ENCODE measurements at regions not wholly inside any gene's neighbourhood (a gene's known extent, or its start where the extent isn't known, plus 50 kb on each side); places are given as distances from the start of the nearest gene placed in this dataset.

- Histone ChIP-seq H2AFZ (ENCODE audit: low read length) (no peak overlapping the region), H3K27me3 (ENCODE audit: control insufficient read depth, insufficient read depth, low read length) (no peaks in the 10 kb centered on the region), H3K79me2 (ENCODE audit: control insufficient read depth, insufficient read depth, low read length) (no peaks in the 10 kb centered on the region), H3K4me2 (ENCODE audit: extremely low read depth, insufficient read depth, low read length) (no peak overlapping the region), H3K9ac (ENCODE audit: insufficient read depth, low read length) (no peak overlapping the region), H3K27ac (ENCODE audit: insufficient read depth, low read length) (no peak overlapping the region), H3K4me3 (replicated peaks in 1 of 4; ENCODE audit: control extremely low read depth in 1 of 4, insufficient read depth in 1 of 4, low read depth in 3 of 4, low read length in 4 of 4) (no peak overlapping the region), H3K4me1 (ENCODE audit: control insufficient read depth, extremely low read depth, insufficient read depth, low read length) (no peaks in the 10 kb centered on the region), H3K9me3 (ENCODE audit: control insufficient read depth, insufficient read depth, low read depth, low read length) (no peaks in the 10 kb centered on the region), H3K36me3 (ENCODE audit: control insufficient read depth, insufficient read depth, low read length) (no peaks in the 10 kb centered on the region), H4K20me1 (ENCODE audit: control insufficient read depth, extremely low read depth, insufficient read depth, low read length) (no peaks in the 10 kb centered on the region)
- DNase-seq (ENCODE audit: low read depth in 2 of 2), result no peak
- TF ChIP-seq CTCF (conservative IDR thresholded peaks at IDR 0.05 in 1 of 2, IDR thresholded peaks at IDR 0.05 in 1 of 2; ENCODE audit: low read depth in 1 of 2, low read length in 2 of 2) (no peak), EZH2 (IDR thresholded peaks at IDR 0.05; ENCODE audit: low read length, missing control alignments) (no peak)
Observed at GRCh38 chr11:134501406-134502152, 89.5 kb upstream of the B3GAT1 start.

GRCh38 chr11:134500621-134501020 lies 88.6 kb upstream of the B3GAT1 start:
- Histone ChIP-seq H3K4me3 (replicated peaks in 1 of 4; ENCODE audit: control extremely low read depth in 1 of 4, insufficient read depth in 1 of 4, low read depth in 3 of 4, low read length in 4 of 4) (no peak overlapping the region), H3K9ac (ENCODE audit: insufficient read depth, low read length) (no peak overlapping the region), H3K36me3 (ENCODE audit: control insufficient read depth, insufficient read depth, low read length) (no peaks in the 10 kb centered on the region), H3K4me1 (ENCODE audit: control insufficient read depth, extremely low read depth, insufficient read depth, low read length) (no peaks in the 10 kb centered on the region), H4K20me1 (ENCODE audit: control insufficient read depth, extremely low read depth, insufficient read depth, low read length) (no peaks in the 10 kb centered on the region), H3K4me2 (ENCODE audit: extremely low read depth, insufficient read depth, low read length) (no peak overlapping the region), H3K27me3 (ENCODE audit: control insufficient read depth, insufficient read depth, low read length) (no peaks in the 10 kb centered on the region), H3K9me3 (ENCODE audit: control insufficient read depth, insufficient read depth, low read depth, low read length) (no peaks in the 10 kb centered on the region), H3K79me2 (ENCODE audit: control insufficient read depth, insufficient read depth, low read length) (no peaks in the 10 kb centered on the region), H2AFZ (ENCODE audit: low read length) (no peak overlapping the region), H3K27ac (ENCODE audit: insufficient read depth, low read length) (no peak overlapping the region)
- TF ChIP-seq CTCF (conservative IDR thresholded peaks at IDR 0.05 in 1 of 2, IDR thresholded peaks at IDR 0.05 in 1 of 2; ENCODE audit: low read depth in 1 of 2, low read length in 2 of 2) (no peak), EZH2 (IDR thresholded peaks at IDR 0.05; ENCODE audit: low read length, missing control alignments) (no peak)
- no peak for DNase-seq (ENCODE audit: low read depth in 2 of 2)

DNA sequence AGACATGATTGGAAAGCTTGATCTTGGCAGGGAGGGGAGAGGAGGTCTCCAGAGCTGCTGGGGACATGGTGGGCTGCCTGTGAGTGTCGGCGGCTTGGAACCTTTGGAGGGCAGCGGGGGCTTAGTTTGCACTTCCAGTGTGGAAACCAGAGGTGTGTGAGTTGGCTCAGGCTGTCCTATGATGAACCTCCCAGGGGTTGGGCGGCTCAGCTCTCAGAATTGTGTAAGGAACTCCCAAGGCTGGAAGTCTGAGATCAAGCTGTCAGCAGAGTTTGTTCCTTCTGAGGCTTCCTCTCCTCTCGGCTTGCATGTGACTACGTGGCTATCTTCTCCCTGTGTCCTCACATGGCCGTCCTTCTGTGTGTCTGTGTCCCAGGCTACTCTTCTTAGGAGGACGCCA lies 87.9 kb upstream of the B3GAT1 start:
- Histone ChIP-seq H3K9me3 (ENCODE audit: control insufficient read depth, insufficient read depth, low read depth, low read length) (no peaks in the 10 kb centered on the region), H3K27me3 (ENCODE audit: control insufficient read depth, insufficient read depth, low read length) (no peaks in the 10 kb centered on the region), H3K4me2 (ENCODE audit: extremely low read depth, insufficient read depth, low read length) (no peak overlapping the region), H3K9ac (ENCODE audit: insufficient read depth, low read length) (no peak overlapping the region), H2AFZ (ENCODE audit: low read length) (no peak overlapping the region), H3K4me3 (replicated peaks in 1 of 4; ENCODE audit: control extremely low read depth in 1 of 4, insufficient read depth in 1 of 4, low read depth in 3 of 4, low read length in 4 of 4) (no peak overlapping the region), H3K79me2 (ENCODE audit: control insufficient read depth, insufficient read depth, low read length) (no peaks in the 10 kb centered on the region), H3K4me1 (ENCODE audit: control insufficient read depth, extremely low read depth, insufficient read depth, low read length) (no peaks in the 10 kb centered on the region), H3K27ac (ENCODE audit: insufficient read depth, low read length) (no peak overlapping the region), H4K20me1 (ENCODE audit: control insufficient read depth, extremely low read depth, insufficient read depth, low read length) (no peaks in the 10 kb centered on the region), H3K36me3 (ENCODE audit: control insufficient read depth, insufficient read depth, low read length) (no peaks in the 10 kb centered on the region)
- DNase-seq (ENCODE audit: low read depth in 2 of 2), result no peak
- TF ChIP-seq CTCF (conservative IDR thresholded peaks at IDR 0.05 in 1 of 2, IDR thresholded peaks at IDR 0.05 in 1 of 2; ENCODE audit: low read depth in 1 of 2, low read length in 2 of 2), result no peak
- no peak for TF ChIP-seq EZH2 (IDR thresholded peaks at IDR 0.05; ENCODE audit: low read length, missing control alignments)
